GM18909 (cell line): ENCODE measurements at regions not wholly inside any gene's neighbourhood (a gene's known extent, or its start where the extent isn't known, plus 50 kb on each side); places are given as distances from the start of the nearest gene placed in this dataset.
"Not testable (repeated sequence)": the region's sequence is repeated elsewhere in the genome, so short reads cannot be mapped to it uniquely, and the experiment has no call there.

Experiments
- ATAC-seq: cut with Tn5 transposase; IDR thresholded peaks from one replicate; pipeline ENCODE4 v1.9.1; 2021; ENCODE audit warnings: mild to moderate bottlenecking; ENCODE audit not compliant: unreplicated experiment, poor library complexity

DNA sequence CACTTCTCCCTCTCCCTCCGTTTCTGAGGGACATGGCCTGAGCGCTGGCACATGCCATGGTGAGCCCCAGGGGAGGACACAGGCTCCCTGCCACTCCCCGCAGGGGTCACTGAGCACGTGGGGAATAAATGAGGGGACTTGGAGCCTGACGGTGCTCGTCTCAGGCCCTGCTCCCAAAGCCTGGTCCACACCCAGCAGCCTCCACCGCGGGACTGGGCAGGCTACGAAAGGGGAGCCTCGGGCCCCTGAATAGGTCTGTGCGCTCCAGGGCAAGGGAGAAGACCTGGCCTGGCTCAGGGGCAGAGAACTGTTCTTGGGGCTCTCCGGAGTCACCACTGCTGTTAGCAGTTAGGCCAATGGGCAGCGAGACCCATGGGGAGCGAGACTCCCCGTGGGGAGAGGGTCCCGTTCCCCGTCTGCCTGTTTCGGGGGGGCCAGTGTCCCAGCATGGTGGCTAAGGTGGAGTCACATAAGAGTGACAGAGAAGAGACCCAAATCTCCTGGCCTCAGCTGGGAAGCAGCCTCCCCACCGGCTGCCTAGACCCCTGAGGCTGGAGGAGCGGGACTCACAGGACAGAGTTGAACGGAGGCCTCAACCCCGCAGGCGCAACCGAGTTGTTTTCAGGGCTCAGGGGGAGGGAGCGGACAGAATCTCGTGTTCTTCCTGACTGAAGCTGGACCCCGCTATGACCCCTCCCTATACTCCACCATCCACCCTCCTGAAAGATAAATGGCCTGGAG, 329.8 kb upstream of the SFSWAP start:
- ATAC-seq: no peak

DNA sequence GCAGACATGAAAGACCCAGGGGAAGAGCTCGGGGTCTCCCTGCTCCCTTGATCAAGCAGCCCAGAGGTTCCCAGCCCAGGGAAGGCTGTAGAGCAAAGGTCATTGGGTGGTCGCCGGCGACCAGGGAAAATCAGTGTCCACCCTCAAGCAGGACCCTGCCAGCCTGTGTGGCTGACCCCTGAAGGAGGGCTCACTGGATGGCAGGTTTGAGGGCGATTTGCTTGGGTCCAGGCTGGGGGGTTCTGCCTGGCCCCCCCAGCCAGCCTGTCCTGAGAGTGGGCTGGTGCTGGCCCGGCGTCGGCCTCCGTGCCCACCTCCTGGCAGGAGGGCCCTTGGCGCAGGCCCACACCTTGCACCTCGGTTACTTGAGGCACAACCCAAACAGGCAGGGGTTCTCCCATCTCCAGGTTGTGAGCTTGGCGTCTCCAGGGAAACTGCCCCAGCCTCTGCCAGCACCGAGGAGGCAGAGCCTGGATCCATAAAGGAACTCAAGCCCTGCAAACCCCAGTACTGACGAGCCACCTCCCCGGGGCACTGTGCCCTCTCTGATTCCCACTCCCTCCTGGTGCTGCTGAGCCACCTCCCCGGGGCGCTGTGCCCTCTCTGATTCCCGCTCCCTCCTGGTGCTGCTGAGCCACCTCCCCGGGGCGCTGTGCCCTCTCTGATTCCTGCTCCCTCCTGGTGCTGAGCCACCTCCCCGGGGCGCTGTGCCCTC, 329.0 kb upstream of the SFSWAP start:
- ATAC-seq: no peak

- no peak for ATAC-seq
Observed at GRCh38 chr12:131383291-131383690, 327.6 kb upstream of the SFSWAP start.

GRCh38 chr12:131383741-131384543, 326.9 kb upstream of the SFSWAP start:
- no peak for ATAC-seq

- ATAC-seq: no peak
Observed at GRCh38 chr12:131384544-131384855, 326.4 kb upstream of the SFSWAP start.

DNA sequence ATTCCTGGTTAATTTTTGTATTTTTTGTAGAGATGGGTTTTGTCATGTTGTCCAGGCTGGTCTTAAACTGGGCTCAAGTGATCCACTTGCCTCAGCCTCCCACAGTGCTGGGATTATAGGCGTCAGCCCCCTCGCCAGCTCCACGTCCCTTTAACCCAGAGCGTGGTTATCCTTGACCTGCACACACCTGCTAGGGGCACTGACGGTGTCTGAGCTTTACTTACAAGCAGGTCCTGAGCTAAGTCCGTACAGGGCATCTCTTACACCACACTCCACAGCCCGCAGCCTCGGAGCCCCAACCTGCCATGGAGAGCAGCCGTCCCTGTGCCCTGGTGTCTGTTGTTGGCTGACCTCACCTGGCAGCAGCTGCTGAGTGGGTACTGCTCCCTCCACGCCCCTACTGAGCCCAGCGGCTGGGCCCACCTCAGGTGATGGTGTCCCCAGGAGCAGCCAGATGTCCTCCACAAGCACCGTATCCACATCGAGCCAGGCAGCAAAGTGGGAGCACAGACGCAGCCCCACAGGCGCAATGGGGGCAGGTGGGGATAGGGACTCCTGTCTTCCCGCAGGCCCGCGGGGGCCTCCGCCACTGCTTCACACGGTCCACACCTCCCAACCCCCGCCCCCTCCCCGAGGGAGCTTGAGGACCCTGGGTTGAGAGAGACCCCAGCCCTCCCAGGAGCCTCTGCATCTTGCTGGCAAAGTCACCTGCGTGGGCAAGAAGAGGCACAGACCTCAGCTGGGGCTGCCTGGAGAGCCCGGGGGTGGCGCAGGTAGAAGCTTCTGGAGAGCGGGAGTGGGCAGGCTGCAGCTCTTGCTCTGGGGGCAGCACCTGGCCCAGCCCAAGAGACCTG, 325.4 kb upstream of the SFSWAP start:
- ATAC-seq: no peak

- no peak for ATAC-seq
Observed at GRCh38 chr12:131386167-131386521, 324.7 kb upstream of the SFSWAP start.

GRCh38 chr12:131386781-131387180, 324.1 kb upstream of the SFSWAP start:
- ATAC-seq: no peak

- ATAC-seq: no peak
Observed at GRCh38 chr12:131387281-131388163, 323.4 kb upstream of the SFSWAP start.

GRCh38 chr12:131388164-131389053, 322.5 kb upstream of the SFSWAP start:
- ATAC-seq: not testable (repeated sequence)

DNA sequence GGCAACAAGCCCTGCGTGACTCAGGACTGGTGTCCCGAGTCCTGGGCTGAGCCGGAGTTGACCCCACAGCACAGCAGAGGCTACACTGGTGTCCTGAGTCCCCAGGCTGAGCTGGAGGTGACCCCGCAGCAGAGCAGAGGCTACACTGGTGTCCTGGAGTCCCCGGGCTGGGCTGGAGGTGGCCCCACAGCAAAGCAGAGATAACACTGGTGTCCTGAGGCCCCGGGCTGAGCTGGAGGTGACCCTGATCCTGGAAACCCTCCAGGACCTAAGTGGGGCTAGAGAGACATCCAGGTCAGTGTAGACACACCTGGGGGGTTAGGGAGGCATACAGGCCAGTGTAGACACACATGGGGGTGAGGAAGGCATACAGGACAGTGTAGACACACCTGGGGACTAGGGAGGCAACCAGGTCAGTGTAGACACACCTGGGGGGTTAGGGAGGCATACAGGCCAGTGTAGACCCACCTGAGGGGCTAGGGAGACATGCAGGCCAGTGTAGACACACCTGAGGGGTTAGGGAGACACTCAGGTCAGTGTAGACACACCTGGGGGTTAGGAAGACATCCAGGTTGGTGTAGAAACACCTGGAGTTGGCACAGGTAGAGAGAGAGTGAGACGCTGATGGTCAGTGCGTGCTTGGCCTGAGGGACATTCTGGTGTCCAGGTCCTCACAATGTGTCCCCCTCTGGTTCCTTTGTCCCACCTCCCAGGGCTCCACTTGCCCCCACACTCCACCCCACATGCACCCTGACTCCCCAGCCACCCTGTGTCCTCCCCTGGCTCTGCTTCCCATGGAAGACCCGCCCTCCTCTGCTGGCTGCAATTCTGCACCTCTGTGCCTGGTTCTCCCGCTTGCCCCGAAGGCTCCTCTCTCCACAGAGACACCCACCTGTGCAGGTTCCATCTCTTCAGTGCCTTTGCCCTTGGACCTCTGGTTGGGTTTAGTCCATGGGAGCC, 321.6 kb upstream of the SFSWAP start:
- ATAC-seq: no peak

DNA sequence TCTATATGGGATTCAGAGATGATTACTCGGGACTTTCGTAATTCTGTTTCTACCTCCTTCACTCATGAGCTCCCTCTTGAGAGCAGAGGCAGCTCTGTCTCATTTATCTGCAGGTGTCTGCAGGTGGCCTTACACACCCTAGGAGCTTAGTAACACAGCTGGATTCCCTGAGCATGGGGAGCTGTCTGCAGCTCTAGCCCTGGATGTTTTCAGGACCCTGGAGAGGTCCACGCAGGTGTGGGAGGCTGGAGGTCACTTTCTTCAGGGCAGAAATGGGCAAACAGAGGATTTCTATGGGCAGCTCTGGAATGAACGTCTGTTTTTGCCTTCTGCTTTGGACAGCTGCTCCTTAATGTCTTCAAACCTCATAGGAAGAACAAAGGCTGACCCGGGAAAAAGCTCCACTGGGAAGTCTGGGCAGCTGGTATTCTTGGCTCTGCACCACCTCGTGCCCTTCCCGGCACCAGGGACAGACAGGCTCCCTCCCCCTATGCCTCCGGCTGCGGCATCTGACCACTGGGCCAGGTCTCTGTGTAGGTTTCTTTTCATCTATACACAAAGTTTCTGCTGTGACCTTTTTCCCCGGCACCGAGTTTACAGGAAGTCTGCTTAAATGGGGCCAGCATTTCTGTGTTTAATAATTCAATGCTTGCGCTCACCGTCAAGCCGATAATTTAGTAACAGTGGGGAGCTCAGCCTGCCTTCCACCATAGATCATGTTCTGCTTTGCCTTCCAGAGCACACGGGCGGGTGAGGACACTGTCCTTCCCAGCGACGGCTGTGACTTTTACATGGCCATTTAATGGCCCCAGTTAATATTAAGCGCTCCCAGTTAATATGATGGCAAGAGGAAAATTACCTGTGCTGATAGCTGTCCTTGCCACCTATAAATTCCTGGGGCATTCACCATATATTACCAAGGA, 320.2 kb upstream of the SFSWAP start:
- no peak for ATAC-seq

GRCh38 chr12:131391399-131391798, 319.5 kb upstream of the SFSWAP start:
- no peak for ATAC-seq

DNA sequence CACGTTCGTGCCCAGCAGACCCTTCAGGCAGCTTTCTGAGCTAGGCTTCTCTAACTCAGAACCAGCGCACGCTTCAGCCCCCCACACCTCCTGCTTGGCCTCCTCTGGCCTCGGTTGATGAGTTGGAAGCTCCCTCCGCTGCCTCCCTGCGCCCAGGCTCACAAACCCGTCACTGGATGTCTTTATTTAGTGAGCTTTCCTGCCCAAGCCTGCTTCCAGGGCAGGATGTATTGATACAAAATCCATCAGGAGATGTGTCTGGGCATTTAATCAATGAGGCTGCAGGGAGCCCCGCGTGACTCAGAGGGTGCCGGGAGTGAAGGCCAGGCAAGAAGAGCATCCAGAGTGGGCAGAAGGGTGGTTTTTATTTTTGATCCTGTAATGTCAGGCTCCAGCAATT, 316.1 kb upstream of the SFSWAP start:
- ATAC-seq: not testable (repeated sequence)

- ATAC-seq: not testable (repeated sequence)
Observed at GRCh38 chr12:131395209-131395684, 315.6 kb upstream of the SFSWAP start.

DNA sequence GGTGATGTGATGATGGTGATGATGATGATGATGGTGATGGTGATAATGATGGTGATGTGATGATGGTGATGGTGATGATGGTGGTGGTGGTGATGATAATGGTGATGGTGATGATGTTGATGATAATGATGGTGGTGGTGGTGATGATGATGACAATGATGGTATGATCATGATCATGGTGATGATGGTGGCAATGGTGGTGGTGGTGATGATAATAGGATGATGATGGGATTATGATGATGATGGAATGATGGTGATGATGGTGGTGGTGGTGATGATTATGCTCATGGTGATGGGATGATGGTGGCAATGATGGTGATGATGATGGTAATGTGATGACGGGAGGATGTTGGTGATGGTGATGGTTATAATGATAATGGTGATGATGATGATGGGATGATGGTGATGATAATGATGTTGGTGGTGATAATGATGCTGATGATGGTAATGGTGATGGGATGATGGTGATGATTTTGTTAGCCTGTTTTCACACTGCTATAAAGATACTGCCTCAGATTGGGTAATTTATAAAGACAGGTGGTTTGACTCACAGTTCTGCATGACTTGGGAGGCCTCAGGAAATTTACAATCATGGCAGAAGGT, 314.8 kb upstream of the SFSWAP start:
- ATAC-seq: no peak
